ENCODE measurements at regions not wholly inside any gene's neighbourhood (a gene's known extent, or its start where the extent isn't known, plus 50 kb on each side); places are given as distances from the start of the nearest gene placed in this dataset.
"Not testable (repeated sequence)": the region's sequence is repeated elsewhere in the genome, so short reads cannot be mapped to it uniquely, and the experiment has no call there.

- no peak for TF ChIP-seq ZFX (IDR thresholded peaks at IDR 0.05; ENCODE audit: borderline replicate concordance)
- TF ChIP-seq CTCF (IDR thresholded peaks at IDR 0.05) = no peak
- no peak overlapping the region for H3K27ac ChIP-seq
Measured at GRCh38 chr5:51156222-51156621, 227.0 kb upstream of the ISL1 start.

- H3K27ac ChIP-seq = no peak overlapping the region
- no peak for TF ChIP-seq CTCF (IDR thresholded peaks at IDR 0.05)
- no peak for TF ChIP-seq ZFX (IDR thresholded peaks at IDR 0.05; ENCODE audit: borderline replicate concordance)
Measured at GRCh38 chr5:51156838-51157237, 226.4 kb upstream of the ISL1 start.

GRCh38 chr5:51159164-51159563 lies 224.1 kb upstream of the ISL1 start:
- H3K27ac ChIP-seq = no peak overlapping the region

GRCh38 chr5:51159606-51160005 lies 223.6 kb upstream of the ISL1 start:
- TF ChIP-seq CTCF (IDR thresholded peaks at IDR 0.05) = no peak
- TF ChIP-seq ZFX (IDR thresholded peaks at IDR 0.05; ENCODE audit: borderline replicate concordance) = no peak
- no peak overlapping the region for H3K27ac ChIP-seq

More at GRCh38 chr5:51159164-51159563, 224.1 kb upstream of the ISL1 start:
- no peak for TF ChIP-seq CTCF (IDR thresholded peaks at IDR 0.05)
- no peak for TF ChIP-seq ZFX (IDR thresholded peaks at IDR 0.05; ENCODE audit: borderline replicate concordance)

- TF ChIP-seq CTCF (IDR thresholded peaks at IDR 0.05) (no peak), ZFX (IDR thresholded peaks at IDR 0.05; ENCODE audit: borderline replicate concordance) (no peak)
- H3K27ac ChIP-seq = no peak overlapping the region
Measured at GRCh38 chr5:51162245-51162644, 221.0 kb upstream of the ISL1 start.

- H3K27ac ChIP-seq = not testable (repeated sequence)
Measured at GRCh38 chr5:51165621-51166020, 217.6 kb upstream of the ISL1 start.

GRCh38 chr5:51172903-51173626 lies 210.2 kb upstream of the ISL1 start:
- H3K27ac ChIP-seq = no peak overlapping the region
- no peak for TF ChIP-seq ZFX (IDR thresholded peaks at IDR 0.05; ENCODE audit: borderline replicate concordance)
- TF ChIP-seq CTCF (IDR thresholded peaks at IDR 0.05) = no peak
